ENCODE measurements at regions not wholly inside any gene's neighbourhood (a gene's known extent, or its start where the extent isn't known, plus 50 kb on each side); places are given as distances from the start of the nearest gene placed in this dataset.

DNA sequence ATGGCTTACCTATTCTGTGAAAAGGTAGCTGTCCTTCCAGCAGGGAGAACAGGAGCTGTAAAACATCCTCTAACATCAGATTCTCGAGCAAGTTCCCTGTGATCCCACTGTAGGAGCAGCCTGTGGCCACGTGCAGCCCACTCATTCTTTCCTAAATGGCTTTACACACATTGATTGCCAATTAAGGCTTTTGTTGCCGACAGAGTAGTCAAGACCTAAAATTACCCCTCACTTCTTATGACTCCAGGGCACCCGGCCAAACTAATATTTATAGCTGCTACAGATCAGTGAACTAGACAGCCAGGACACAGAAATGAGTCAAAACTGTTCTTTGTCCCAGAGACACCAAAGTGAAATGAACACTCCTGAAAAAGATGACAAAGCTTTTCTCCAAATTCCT, 832.1 kb downstream of the SORCS3 start:
- no peaks in the 10 kb centered on the region for H3K4me1 ChIP-seq (ENCODE audit: control insufficient read depth in 2 of 2, insufficient read depth in 2 of 2, low read length in 2 of 2)
- H3K4me3 ChIP-seq (ENCODE audit: control extremely low read depth in 1 of 5, extremely low read depth in 1 of 5, insufficient read depth in 1 of 5, low read depth in 2 of 5, low read length in 4 of 5), result no peak overlapping the region
- Mint-ChIP-seq H3K9me3 (ENCODE audit: insufficient read depth) (no peaks in the 10 kb centered on the region), H3K27ac (no peak overlapping the region), H3K27me3 (no peaks in the 10 kb centered on the region), H3K4me1 (no peaks in the 10 kb centered on the region), H3K4me3 (no peak overlapping the region)
- no peaks in the 10 kb centered on the region for H3K79me2 ChIP-seq (ENCODE audit: control insufficient read depth, insufficient read depth, low read length)
- H3K9ac ChIP-seq (ENCODE audit: low read length), result no peak overlapping the region
- DNase-seq, result no peak
- H4K20me1 ChIP-seq (ENCODE audit: control insufficient read depth, insufficient read depth, low read length, poor library complexity, severe bottlenecking), result no peaks in the 10 kb centered on the region
- H3K36me3 ChIP-seq (replicated peaks in 1 of 2; ENCODE audit: control extremely low read depth in 1 of 2, control insufficient read depth in 1 of 2, extremely low read depth in 1 of 2, insufficient read depth in 2 of 2, low read length in 1 of 2), result no peaks in the 10 kb centered on the region
- no peaks in the 10 kb centered on the region for H3K27me3 ChIP-seq (replicated peaks in 1 of 4; ENCODE audit: control extremely low read depth in 1 of 4, control insufficient read depth in 3 of 4, insufficient read depth in 4 of 4, low read length in 3 of 4)
- no peak for ATAC-seq (ENCODE audit: low read depth)
- no peak for TF ChIP-seq EZH2 (IDR thresholded peaks at IDR 0.05; ENCODE audit: borderline replicate concordance, insufficient read depth, low read depth, low read length, poor library complexity, severe bottlenecking)
- TF ChIP-seq, protein P1, sequence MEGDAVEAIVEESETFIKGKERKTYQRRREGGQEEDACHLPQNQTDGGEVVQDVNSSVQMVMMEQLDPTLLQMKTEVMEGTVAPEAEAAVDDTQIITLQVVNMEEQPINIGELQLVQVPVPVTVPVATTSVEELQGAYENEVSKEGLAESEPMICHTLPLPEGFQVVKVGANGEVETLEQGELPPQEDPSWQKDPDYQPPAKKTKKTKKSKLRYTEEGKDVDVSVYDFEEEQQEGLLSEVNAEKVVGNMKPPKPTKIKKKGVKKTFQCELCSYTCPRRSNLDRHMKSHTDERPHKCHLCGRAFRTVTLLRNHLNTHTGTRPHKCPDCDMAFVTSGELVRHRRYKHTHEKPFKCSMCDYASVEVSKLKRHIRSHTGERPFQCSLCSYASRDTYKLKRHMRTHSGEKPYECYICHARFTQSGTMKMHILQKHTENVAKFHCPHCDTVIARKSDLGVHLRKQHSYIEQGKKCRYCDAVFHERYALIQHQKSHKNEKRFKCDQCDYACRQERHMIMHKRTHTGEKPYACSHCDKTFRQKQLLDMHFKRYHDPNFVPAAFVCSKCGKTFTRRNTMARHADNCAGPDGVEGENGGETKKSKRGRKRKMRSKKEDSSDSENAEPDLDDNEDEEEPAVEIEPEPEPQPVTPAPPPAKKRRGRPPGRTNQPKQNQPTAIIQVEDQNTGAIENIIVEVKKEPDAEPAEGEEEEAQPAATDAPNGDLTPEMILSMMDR (IDR thresholded peaks at IDR 0.05), result no peak
- no peaks in the 10 kb centered on the region for H3K9me3 ChIP-seq (ENCODE audit: control extremely low read depth in 1 of 3, control insufficient read depth in 2 of 3, insufficient read depth in 1 of 3, low read length in 2 of 3)
- H2AFZ ChIP-seq (ENCODE audit: insufficient read depth, low read depth, low read length, poor library complexity, severe bottlenecking), result no peak overlapping the region
- 43% methylated on average over 3 of the region's 4 CpGs for WGBS (ENCODE audit: insufficient coverage)
- ChIA-PET POLR2A (no interaction called here), CTCF (no interaction called here)
- H3K27ac ChIP-seq (ENCODE audit: low read length in 2 of 2), result no peak overlapping the region
- H3K4me2 ChIP-seq (replicated peaks; ENCODE audit: low read depth, low read length, poor library complexity, severe bottlenecking), result no peak overlapping the region
- intact Hi-C loops (cut with micrococcal nuclease), result no loop called here

DNA sequence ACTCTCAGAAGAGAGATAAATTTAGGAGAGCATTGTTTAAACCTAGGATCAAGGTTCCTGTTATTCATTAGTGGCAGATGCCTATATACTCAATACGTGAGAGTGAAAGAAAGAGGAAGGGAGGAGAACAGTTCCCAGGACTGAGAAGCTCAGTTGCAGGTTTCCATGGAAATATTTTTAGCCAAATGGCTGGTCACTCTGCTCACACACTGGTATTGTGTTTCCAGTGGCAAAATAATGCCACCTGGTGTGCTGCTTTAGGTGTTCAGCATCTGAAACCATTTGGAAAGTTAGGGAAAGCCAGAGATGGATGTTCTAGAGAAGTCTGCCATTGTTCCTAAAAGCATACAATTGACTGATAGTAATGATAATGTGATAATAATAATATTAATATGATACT, 827.7 kb downstream of the SORCS3 start:
- Histone ChIP-seq H3K4me1 (ENCODE audit: control insufficient read depth in 2 of 2, insufficient read depth in 2 of 2, low read length in 2 of 2) (no peaks in the 10 kb centered on the region), H3K27ac (ENCODE audit: low read length in 2 of 2) (no peak overlapping the region), H3K9me3 (ENCODE audit: control extremely low read depth in 1 of 3, control insufficient read depth in 2 of 3, insufficient read depth in 1 of 3, low read length in 2 of 3) (no peaks in the 10 kb centered on the region), H4K20me1 (ENCODE audit: control insufficient read depth, insufficient read depth, low read length, poor library complexity, severe bottlenecking) (no peaks in the 10 kb centered on the region), H3K27me3 (replicated peaks in 1 of 4; ENCODE audit: control extremely low read depth in 1 of 4, control insufficient read depth in 3 of 4, insufficient read depth in 4 of 4, low read length in 3 of 4) (no peaks in the 10 kb centered on the region), H3K9ac (ENCODE audit: low read length) (no peak overlapping the region), H3K36me3 (replicated peaks in 1 of 2; ENCODE audit: control extremely low read depth in 1 of 2, control insufficient read depth in 1 of 2, extremely low read depth in 1 of 2, insufficient read depth in 2 of 2, low read length in 1 of 2) (no peaks in the 10 kb centered on the region), H3K4me2 (replicated peaks; ENCODE audit: low read depth, low read length, poor library complexity, severe bottlenecking) (no peak overlapping the region), H2AFZ (ENCODE audit: insufficient read depth, low read depth, low read length, poor library complexity, severe bottlenecking) (no peak overlapping the region), H3K4me3 (ENCODE audit: control extremely low read depth in 1 of 5, extremely low read depth in 1 of 5, insufficient read depth in 1 of 5, low read depth in 2 of 5, low read length in 4 of 5) (no peak overlapping the region), H3K79me2 (ENCODE audit: control insufficient read depth, insufficient read depth, low read length) (no peaks in the 10 kb centered on the region)
- H3K27ac Mint-ChIP-seq, result no peak overlapping the region
- no peaks in the 10 kb centered on the region for H3K9me3 Mint-ChIP-seq (ENCODE audit: insufficient read depth)
- CTCF ChIA-PET, result no interaction called here
- no peak for DNase-seq
- TF ChIP-seq EZH2 (IDR thresholded peaks at IDR 0.05; ENCODE audit: borderline replicate concordance, insufficient read depth, low read depth, low read length, poor library complexity, severe bottlenecking), result no peak
- TF ChIP-seq, protein P1 (IDR thresholded peaks at IDR 0.05), result no peak
- no peak for ATAC-seq (ENCODE audit: low read depth)
- no peaks in the 10 kb centered on the region for H3K27me3 Mint-ChIP-seq
- H3K4me3 Mint-ChIP-seq, result no peak overlapping the region
- no CpG with 5 or more reads among the region's 1 CpG for WGBS (ENCODE audit: insufficient coverage)
- intact Hi-C loops (cut with micrococcal nuclease), result no loop called here
- H3K4me1 Mint-ChIP-seq, result no peaks in the 10 kb centered on the region
- POLR2A ChIA-PET, result no interaction called here

All from B cell (primary cell).